ENCODE measurements at regions not wholly inside any gene's neighbourhood (a gene's known extent, or its start where the extent isn't known, plus 50 kb on each side); places are given as distances from the start of the nearest gene placed in this dataset.

DNA sequence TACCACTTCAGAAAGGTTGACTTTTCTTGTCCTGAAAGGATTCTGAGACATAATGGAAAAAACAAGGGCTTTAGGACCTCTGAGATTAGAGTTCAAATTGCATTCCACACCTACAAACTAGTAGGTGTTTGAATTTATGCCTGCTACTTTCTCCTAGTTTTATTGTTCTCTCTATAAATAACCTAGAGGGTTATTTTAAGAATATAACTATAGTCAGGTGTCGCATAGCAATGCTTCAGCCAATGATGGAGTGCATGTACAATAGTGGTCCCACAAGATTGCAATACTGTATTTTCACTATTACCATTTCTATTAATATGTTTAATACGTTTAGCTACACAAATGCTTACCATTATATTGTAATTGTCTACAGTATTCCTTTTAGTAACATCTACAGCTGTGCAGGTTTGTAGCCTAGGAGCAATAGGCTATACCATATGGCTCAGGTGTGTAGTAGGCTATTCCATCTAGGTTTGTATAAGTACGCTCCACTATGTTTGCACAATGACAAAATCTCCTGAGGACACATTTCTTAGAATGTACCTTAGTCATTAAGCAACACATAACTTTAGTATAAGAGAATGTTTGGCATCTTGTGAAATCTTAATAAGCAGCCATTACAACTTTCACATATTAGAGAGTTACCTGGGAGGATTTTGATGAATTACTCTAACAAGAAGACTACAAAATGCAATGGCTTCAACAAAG is 1352.5 kb downstream of the ZPLD1 start:
- no peak for DNase-seq (ENCODE audit: low read depth in 1 of 2, low spot score in 1 of 2)
- H3K4me3 ChIP-seq (replicated peaks; ENCODE audit: insufficient read depth, low read length) = no peak overlapping the region
- TF ChIP-seq CTCF (IDR thresholded peaks at IDR 0.05; ENCODE audit: insufficient read depth, low read length) (no peak), SPI1 (IDR thresholded peaks at IDR 0.05; ENCODE audit: borderline replicate concordance, low read depth) (no peak), POLR2AphosphoS5 (IDR thresholded peaks at IDR 0.05; ENCODE audit: low read depth) (no peak), GABPA (IDR thresholded peaks at IDR 0.05; ENCODE audit: low read depth) (no peak)
- TF ChIP-seq, protein P1, sequence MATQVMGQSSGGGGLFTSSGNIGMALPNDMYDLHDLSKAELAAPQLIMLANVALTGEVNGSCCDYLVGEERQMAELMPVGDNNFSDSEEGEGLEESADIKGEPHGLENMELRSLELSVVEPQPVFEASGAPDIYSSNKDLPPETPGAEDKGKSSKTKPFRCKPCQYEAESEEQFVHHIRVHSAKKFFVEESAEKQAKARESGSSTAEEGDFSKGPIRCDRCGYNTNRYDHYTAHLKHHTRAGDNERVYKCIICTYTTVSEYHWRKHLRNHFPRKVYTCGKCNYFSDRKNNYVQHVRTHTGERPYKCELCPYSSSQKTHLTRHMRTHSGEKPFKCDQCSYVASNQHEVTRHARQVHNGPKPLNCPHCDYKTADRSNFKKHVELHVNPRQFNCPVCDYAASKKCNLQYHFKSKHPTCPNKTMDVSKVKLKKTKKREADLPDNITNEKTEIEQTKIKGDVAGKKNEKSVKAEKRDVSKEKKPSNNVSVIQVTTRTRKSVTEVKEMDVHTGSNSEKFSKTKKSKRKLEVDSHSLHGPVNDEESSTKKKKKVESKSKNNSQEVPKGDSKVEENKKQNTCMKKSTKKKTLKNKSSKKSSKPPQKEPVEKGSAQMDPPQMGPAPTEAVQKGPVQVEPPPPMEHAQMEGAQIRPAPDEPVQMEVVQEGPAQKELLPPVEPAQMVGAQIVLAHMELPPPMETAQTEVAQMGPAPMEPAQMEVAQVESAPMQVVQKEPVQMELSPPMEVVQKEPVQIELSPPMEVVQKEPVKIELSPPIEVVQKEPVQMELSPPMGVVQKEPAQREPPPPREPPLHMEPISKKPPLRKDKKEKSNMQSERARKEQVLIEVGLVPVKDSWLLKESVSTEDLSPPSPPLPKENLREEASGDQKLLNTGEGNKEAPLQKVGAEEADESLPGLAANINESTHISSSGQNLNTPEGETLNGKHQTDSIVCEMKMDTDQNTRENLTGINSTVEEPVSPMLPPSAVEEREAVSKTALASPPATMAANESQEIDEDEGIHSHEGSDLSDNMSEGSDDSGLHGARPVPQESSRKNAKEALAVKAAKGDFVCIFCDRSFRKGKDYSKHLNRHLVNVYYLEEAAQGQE (IDR thresholded peaks at IDR 0.05; ENCODE audit: insufficient replicate concordance, low read depth) = no peak
- H3K27me3 ChIP-seq (ENCODE audit: insufficient read depth, poor library complexity, severe bottlenecking) = no peaks in the 10 kb centered on the region
- no peak overlapping the region for H3K27ac ChIP-seq (replicated peaks)

DNA sequence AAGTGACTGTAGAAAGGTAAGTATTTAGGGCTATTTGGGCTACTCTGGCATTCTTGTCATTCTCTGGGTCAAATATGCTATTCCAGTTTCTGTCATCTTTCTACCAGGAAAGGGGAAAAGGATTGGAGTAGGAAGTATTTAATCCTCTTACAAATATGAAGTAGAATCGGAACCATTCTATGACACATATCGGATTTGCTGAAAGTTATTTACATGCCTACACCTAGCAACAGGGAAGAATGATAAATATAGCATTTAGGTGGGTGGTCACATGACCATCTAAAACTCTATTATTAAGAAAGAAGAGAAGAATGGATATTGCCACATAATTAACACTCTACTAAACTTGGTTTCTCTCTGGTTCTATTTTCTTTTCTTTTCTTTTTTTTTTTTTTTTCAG is 1353.1 kb downstream of the ZPLD1 start:
- Histone ChIP-seq H3K27me3 (ENCODE audit: insufficient read depth, poor library complexity, severe bottlenecking) (no peaks in the 10 kb centered on the region), H3K4me3 (replicated peaks; ENCODE audit: insufficient read depth, low read length) (no peak overlapping the region), H3K27ac (replicated peaks) (no peak overlapping the region)
- TF ChIP-seq POLR2AphosphoS5 (IDR thresholded peaks at IDR 0.05; ENCODE audit: low read depth) (no peak), SPI1 (IDR thresholded peaks at IDR 0.05; ENCODE audit: borderline replicate concordance, low read depth) (no peak), GABPA (IDR thresholded peaks at IDR 0.05; ENCODE audit: low read depth) (no peak)
- DNase-seq (ENCODE audit: low read depth in 1 of 2, low spot score in 1 of 2) = no peak

GRCh38 chr3:103791786-103792515 is 1357.1 kb downstream of the ZPLD1 start:
- no peak overlapping the region for H3K27ac ChIP-seq (replicated peaks)
- DNase-seq (ENCODE audit: low read depth in 1 of 2, low spot score in 1 of 2) = no peak
- no peaks in the 10 kb centered on the region for H3K27me3 ChIP-seq (ENCODE audit: insufficient read depth, poor library complexity, severe bottlenecking)
- TF ChIP-seq POLR2AphosphoS5 (IDR thresholded peaks at IDR 0.05; ENCODE audit: low read depth) = no peak
- TF ChIP-seq SPI1 (IDR thresholded peaks at IDR 0.05; ENCODE audit: borderline replicate concordance, low read depth) = no peak
- TF ChIP-seq CTCF (IDR thresholded peaks at IDR 0.05; ENCODE audit: insufficient read depth, low read length) = no peak
- TF ChIP-seq GABPA (IDR thresholded peaks at IDR 0.05; ENCODE audit: low read depth) = no peak
- TF ChIP-seq, protein P1 (IDR thresholded peaks at IDR 0.05; ENCODE audit: insufficient replicate concordance, low read depth) = no peak
- no peak overlapping the region for H3K4me3 ChIP-seq (replicated peaks; ENCODE audit: insufficient read depth, low read length)

DNA sequence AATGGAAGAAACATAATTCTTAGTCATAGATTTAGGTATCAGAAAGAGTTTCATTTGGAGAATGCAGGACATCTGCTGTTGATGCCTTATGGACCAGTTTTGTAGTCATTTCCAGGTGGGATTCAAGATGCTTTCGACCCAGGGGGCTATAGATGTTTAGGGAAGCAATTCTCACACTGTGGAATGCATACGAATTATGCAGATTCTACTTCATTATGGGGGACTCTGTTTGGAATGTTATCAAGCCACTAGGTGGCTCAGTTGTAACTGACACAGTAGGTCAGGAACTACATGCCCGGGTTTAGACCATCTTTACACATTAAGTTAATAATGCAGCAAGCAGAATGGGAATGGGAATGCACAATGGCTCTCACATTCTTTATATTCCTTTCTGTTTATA is 1359.8 kb downstream of the ZPLD1 start:
- no peak overlapping the region for H3K27ac ChIP-seq (replicated peaks)
- TF ChIP-seq POLR2AphosphoS5 (IDR thresholded peaks at IDR 0.05; ENCODE audit: low read depth) (no peak), GABPA (IDR thresholded peaks at IDR 0.05; ENCODE audit: low read depth) (no peak), SPI1 (IDR thresholded peaks at IDR 0.05; ENCODE audit: borderline replicate concordance, low read depth) (no peak), CTCF (IDR thresholded peaks at IDR 0.05; ENCODE audit: insufficient read depth, low read length) (no peak)
- TF ChIP-seq, protein P1 (IDR thresholded peaks at IDR 0.05; ENCODE audit: insufficient replicate concordance, low read depth) = no peak
- H3K27me3 ChIP-seq (ENCODE audit: insufficient read depth, poor library complexity, severe bottlenecking) = no peaks in the 10 kb centered on the region
- H3K4me3 ChIP-seq (replicated peaks; ENCODE audit: insufficient read depth, low read length) = no peak overlapping the region
- no peak for DNase-seq (ENCODE audit: low read depth in 1 of 2, low spot score in 1 of 2)

Data from HL-60 (cell line).